MCF 10A (cell line): ENCODE measurements at regions not wholly inside any gene's neighbourhood (a gene's known extent, or its start where the extent isn't known, plus 50 kb on each side); places are given as distances from the start of the nearest gene placed in this dataset.
"Not testable (repeated sequence)": the region's sequence is repeated elsewhere in the genome, so short reads cannot be mapped to it uniquely, and the experiment has no call there.

Experiments used
- BruUV-seq: library from RNA; stranded (reverse); fragments of 400-500 nt; replicated peaks from 2 replicates; lab custom pipeline; 2021; lab: Mats Ljungman, UMichigan
- CTCF ChIA-PET: fragments of 300-600 bp; sonication (Branson Sonifier 250); formaldehyde crosslinking; extraction: SDS; loops from one replicate; lab custom pipeline; 2021; ENCODE audit warnings: antibody characterized with exemption, inconsistent platforms; lab: Yijun Ruan, JAX
- POLR2A ChIA-PET: fragments of 300-600, 350-650 bp; sonication (Branson Sonifier 250); formaldehyde crosslinking; extraction: SDS; loops from one replicate; lab custom pipeline; 2020; ENCODE audit warnings: antibody characterized with exemption, inconsistent platforms; lab: Yijun Ruan, JAX
- DNase-seq: peaks from one replicate; pipeline ENCODE4 v3.0.0-alpha.2; 2018; ENCODE audit not compliant: unreplicated experiment
- H3K27ac Mint-ChIP-seq: one replicate; pipeline ENCODE4 v1.8.0; 2022; ENCODE audit warnings: mild to moderate bottlenecking, low read depth, mixed read lengths; ENCODE audit not compliant: unreplicated experiment
- H3K27me3 Mint-ChIP-seq: one replicate; pipeline ENCODE4 v1.8.0; 2022; ENCODE audit warnings: mixed read lengths; ENCODE audit not compliant: insufficient read depth, unreplicated experiment
- H3K36me3 Mint-ChIP-seq: one replicate; pipeline ENCODE4 v1.8.0; 2022; ENCODE audit warnings: mild to moderate bottlenecking, moderate library complexity, mixed read lengths; ENCODE audit not compliant: insufficient read depth, unreplicated experiment
- H3K4me1 Mint-ChIP-seq: one replicate; pipeline ENCODE4 v1.8.0; 2022; ENCODE audit warnings: mixed read lengths; ENCODE audit not compliant: insufficient read depth, unreplicated experiment
- H3K4me3 Mint-ChIP-seq: one replicate; pipeline ENCODE4 v1.8.0; 2022; ENCODE audit warnings: mild to moderate bottlenecking, moderate library complexity, mixed read lengths; ENCODE audit not compliant: unreplicated experiment
- H3K9me3 Mint-ChIP-seq: one replicate; pipeline ENCODE4 v1.8.0; 2022; ENCODE audit warnings: mixed read lengths; ENCODE audit not compliant: unreplicated experiment
- intact Hi-C: fragments of 100-400 bp; cut with micrococcal nuclease; formaldehyde crosslinking; loops from 2 replicates; pipeline ENCODE4 v1.14.1; 2022
- TF ChIP-seq, protein P1 (sequence below): fragments of 200-600 bp; IDR thresholded peaks from one replicate; pipeline ENCODE4 v1.8.0; 2022; ENCODE audit warnings: antibody characterized with exemption, mild to moderate bottlenecking; ENCODE audit not compliant: unreplicated experiment

DNA sequence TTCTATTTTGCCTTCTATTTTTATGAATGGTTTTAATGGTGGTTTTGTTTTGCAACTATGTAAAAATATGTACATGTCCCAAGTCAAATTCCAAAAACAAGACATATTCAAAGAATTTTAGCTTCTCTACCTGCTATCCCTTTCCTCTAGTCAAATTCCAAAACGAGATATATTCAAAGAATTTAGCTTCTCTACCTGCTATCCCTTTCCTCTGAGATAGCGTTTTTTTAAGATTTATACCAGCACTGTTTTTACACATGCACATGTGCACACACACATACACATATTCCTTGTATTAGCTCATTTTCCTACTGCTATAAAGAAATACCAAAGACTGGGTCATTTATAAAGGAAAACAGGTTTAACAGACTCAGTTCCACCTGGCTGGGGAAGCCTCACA, 199.1 kb upstream of the ARL4C start:
- DNase-seq: no peak
- CTCF ChIA-PET: interaction anchor here (0.6 to 0.7 kb wide), 2 partner anchors 145 to 363 kb away, joined by 3 to 4 read pairs; no protein-coding TSS in a partner anchor
- intact Hi-C loops: no loop called here
- TF ChIP-seq, protein P1, sequence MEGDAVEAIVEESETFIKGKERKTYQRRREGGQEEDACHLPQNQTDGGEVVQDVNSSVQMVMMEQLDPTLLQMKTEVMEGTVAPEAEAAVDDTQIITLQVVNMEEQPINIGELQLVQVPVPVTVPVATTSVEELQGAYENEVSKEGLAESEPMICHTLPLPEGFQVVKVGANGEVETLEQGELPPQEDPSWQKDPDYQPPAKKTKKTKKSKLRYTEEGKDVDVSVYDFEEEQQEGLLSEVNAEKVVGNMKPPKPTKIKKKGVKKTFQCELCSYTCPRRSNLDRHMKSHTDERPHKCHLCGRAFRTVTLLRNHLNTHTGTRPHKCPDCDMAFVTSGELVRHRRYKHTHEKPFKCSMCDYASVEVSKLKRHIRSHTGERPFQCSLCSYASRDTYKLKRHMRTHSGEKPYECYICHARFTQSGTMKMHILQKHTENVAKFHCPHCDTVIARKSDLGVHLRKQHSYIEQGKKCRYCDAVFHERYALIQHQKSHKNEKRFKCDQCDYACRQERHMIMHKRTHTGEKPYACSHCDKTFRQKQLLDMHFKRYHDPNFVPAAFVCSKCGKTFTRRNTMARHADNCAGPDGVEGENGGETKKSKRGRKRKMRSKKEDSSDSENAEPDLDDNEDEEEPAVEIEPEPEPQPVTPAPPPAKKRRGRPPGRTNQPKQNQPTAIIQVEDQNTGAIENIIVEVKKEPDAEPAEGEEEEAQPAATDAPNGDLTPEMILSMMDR: no peak
- peaks cover 9% of the 10 kb centered on the region for H3K4me1 Mint-ChIP-seq
- no peaks in the 10 kb centered on the region for H3K27me3 Mint-ChIP-seq
- H3K36me3 Mint-ChIP-seq: peaks cover 6% of the 10 kb centered on the region
- no peak overlapping the region for H3K27ac Mint-ChIP-seq
- no TSS peak for BruUV-seq
- H3K9me3 Mint-ChIP-seq: peaks cover 28% of the 10 kb centered on the region
- POLR2A ChIA-PET: interaction anchor here (0.6 kb wide), 1 partner anchor 257 kb away, joined by 3 read pairs; no protein-coding TSS in a partner anchor
- H3K4me3 Mint-ChIP-seq: no peak overlapping the region

GRCh38 chr2:234694244-234695013, 197.5 kb upstream of the ARL4C start:
- POLR2A ChIA-PET: no interaction called here
- peaks cover 28% of the 10 kb centered on the region for H3K9me3 Mint-ChIP-seq
- peaks cover 6% of the 10 kb centered on the region for H3K36me3 Mint-ChIP-seq
- intact Hi-C loops: no loop called here
- CTCF ChIA-PET: no interaction called here
- H3K27me3 Mint-ChIP-seq: no peaks in the 10 kb centered on the region
- no TSS peak for BruUV-seq
- H3K4me1 Mint-ChIP-seq: peaks cover 9% of the 10 kb centered on the region
- TF ChIP-seq, protein P1: no peak
- H3K4me3 Mint-ChIP-seq: no peak overlapping the region
- DNase-seq: peak; percentile 69
- H3K27ac Mint-ChIP-seq: no peak overlapping the region

- intact Hi-C loops, H3K27ac Mint-ChIP-seq, POLR2A ChIA-PET, H3K4me1 Mint-ChIP-seq, CTCF ChIA-PET, DNase-seq, H3K36me3 Mint-ChIP-seq, BruUV-seq, H3K4me3 Mint-ChIP-seq, H3K27me3 Mint-ChIP-seq: not testable (repeated sequence)
- peaks cover 25% of the 10 kb centered on the region for H3K9me3 Mint-ChIP-seq
Measured at GRCh38 chr2:234693681-234694190, 196.9 kb upstream of the ARL4C start.

- H3K4me1 Mint-ChIP-seq, CTCF ChIA-PET, H3K27me3 Mint-ChIP-seq, DNase-seq, H3K4me3 Mint-ChIP-seq, BruUV-seq, intact Hi-C loops, POLR2A ChIA-PET, H3K27ac Mint-ChIP-seq, H3K36me3 Mint-ChIP-seq: not testable (repeated sequence)
- H3K9me3 Mint-ChIP-seq: peaks cover 20% of the 10 kb centered on the region
Measured at GRCh38 chr2:234693191-234693590, 196.3 kb upstream of the ARL4C start.
